ENCODE measurements at regions not wholly inside any gene's neighbourhood (a gene's known extent, or its start where the extent isn't known, plus 50 kb on each side); places are given as distances from the start of the nearest gene placed in this dataset.

DNA sequence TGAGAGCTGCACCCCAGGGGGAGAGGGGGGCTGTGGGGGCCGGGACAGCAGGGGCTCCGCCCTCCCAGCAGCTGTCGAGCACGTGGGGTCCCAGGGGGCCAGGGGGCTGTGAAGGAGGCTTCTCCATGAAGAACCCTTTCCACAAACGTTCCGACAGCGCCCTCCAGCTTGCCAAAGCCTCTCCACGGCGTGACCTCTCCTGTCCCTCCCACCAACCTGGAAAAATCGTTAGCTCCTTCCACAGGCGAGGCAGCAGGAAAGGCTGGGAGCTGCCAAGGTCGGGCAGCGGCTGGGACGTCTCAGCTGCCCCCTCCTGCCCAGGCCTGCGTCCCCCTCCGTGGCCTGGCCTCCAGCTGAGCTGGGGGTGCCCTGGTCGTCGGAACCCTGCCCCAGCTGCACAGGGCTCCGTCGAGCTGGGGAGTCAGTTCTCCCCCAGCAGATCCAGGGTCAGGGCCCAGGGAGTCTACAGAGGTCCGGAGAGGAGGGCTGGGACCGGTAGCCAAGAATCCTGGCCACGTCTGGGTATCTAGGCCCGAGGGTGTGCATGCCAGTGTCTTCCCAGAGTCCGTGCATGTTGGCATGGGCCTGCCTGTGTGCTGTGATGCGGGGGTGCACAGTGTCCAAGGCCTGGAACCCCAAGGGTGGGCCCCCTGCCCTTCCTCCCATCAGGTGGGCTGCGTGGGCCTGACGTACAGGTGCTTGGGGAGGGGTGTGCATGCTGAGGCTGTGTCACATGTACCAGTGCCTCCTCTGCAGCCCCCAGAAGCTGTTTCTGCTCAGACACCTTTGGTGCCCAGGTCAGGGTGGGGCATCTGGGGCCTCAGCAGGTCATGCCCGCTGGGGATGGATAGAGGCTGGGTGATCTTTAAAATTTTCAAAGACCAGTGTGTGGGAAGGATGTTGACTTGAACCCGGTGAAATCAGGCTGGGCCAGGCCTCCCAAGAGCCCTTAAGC lies 66.5 kb downstream of the UNCX start:
- Histone ChIP-seq H3F3A (ENCODE audit: insufficient read depth, low read length) (no peaks in the 10 kb centered on the region), H3K27ac (ENCODE audit: low read length) (no peak overlapping the region)
- TF ChIP-seq EZH2 (optimal IDR thresholded peaks at IDR 0.05; ENCODE audit: low read depth, low read length) (no peak), EZH2phosphoT487 (IDR thresholded peaks at IDR 0.05; ENCODE audit: low read length) (no peak)
- TF ChIP-seq, protein P1, sequence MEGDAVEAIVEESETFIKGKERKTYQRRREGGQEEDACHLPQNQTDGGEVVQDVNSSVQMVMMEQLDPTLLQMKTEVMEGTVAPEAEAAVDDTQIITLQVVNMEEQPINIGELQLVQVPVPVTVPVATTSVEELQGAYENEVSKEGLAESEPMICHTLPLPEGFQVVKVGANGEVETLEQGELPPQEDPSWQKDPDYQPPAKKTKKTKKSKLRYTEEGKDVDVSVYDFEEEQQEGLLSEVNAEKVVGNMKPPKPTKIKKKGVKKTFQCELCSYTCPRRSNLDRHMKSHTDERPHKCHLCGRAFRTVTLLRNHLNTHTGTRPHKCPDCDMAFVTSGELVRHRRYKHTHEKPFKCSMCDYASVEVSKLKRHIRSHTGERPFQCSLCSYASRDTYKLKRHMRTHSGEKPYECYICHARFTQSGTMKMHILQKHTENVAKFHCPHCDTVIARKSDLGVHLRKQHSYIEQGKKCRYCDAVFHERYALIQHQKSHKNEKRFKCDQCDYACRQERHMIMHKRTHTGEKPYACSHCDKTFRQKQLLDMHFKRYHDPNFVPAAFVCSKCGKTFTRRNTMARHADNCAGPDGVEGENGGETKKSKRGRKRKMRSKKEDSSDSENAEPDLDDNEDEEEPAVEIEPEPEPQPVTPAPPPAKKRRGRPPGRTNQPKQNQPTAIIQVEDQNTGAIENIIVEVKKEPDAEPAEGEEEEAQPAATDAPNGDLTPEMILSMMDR (IDR thresholded peaks at IDR 0.05; ENCODE audit: low read length): no peak

DNA sequence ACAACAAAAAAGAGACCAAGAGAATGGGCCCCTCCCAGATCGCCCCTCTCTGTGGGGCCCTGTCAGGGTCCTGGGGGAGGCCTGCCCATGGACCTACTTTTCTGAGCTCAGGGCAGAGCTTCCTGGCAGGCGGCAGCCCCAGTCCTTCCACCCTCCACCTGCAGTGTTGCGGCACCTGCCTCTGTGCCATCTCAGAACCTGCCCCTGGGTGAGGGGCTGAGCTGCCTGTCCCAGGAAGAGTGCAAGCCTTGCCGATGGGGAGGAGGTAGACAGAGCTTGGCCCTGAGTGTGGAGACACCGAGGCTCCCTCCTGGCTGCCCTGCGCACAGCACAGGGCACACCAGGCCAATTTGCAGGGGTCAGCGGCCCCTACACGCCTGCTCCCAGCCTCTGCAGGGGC lies 67.5 kb downstream of the UNCX start:
- Histone ChIP-seq H3K4me3 (ENCODE audit: low read length) (no peak overlapping the region), H3K9ac (ENCODE audit: low read length) (no peak overlapping the region), H4K20me1 (ENCODE audit: insufficient read depth, low read length) (no peaks in the 10 kb centered on the region), H3K9me3 (replicated peaks; ENCODE audit: insufficient read depth, low read length) (no peaks in the 10 kb centered on the region), H3K36me3 (replicated peaks; ENCODE audit: insufficient read depth, low read length) (no peaks in the 10 kb centered on the region), H3F3A (ENCODE audit: insufficient read depth, low read length) (no peaks in the 10 kb centered on the region), H3K79me2 (ENCODE audit: low read length) (no peaks in the 10 kb centered on the region), H3K27ac (ENCODE audit: low read length) (no peak overlapping the region), H2AFZ (ENCODE audit: low read length) (no peak overlapping the region), H3K4me1 (ENCODE audit: low read length) (no peaks in the 10 kb centered on the region), H3K4me2 (ENCODE audit: low read depth, low read length) (no peak overlapping the region), H3K9me2 (replicated peaks; ENCODE audit: insufficient read depth, low read length) (no peaks in the 10 kb centered on the region), H3K27me3 (replicated peaks; ENCODE audit: insufficient read depth, low read length) (peaks cover 70% of the 10 kb centered on the region)
- DNase-seq: no peak
- TF ChIP-seq, protein P1 (IDR thresholded peaks at IDR 0.05; ENCODE audit: low read length): no peak
- no peak for TF ChIP-seq EZH2phosphoT487 (IDR thresholded peaks at IDR 0.05; ENCODE audit: low read length)

More for the DNA sequence above, 66.5 kb downstream of the UNCX start:
- Histone ChIP-seq H3K27me3 (replicated peaks; ENCODE audit: insufficient read depth, low read length) (peaks cover 66% of the 10 kb centered on the region), H3K9ac (ENCODE audit: low read length) (no peak overlapping the region), H3K4me1 (ENCODE audit: low read length) (no peaks in the 10 kb centered on the region), H3K79me2 (ENCODE audit: low read length) (no peaks in the 10 kb centered on the region), H3K36me3 (replicated peaks; ENCODE audit: insufficient read depth, low read length) (no peaks in the 10 kb centered on the region), H3K9me3 (replicated peaks; ENCODE audit: insufficient read depth, low read length) (no peaks in the 10 kb centered on the region), H3K4me3 (ENCODE audit: low read length) (no peak overlapping the region), H2AFZ (ENCODE audit: low read length) (no peak overlapping the region), H4K20me1 (ENCODE audit: insufficient read depth, low read length) (no peaks in the 10 kb centered on the region), H3K9me2 (replicated peaks; ENCODE audit: insufficient read depth, low read length) (no peaks in the 10 kb centered on the region), H3K4me2 (ENCODE audit: low read depth, low read length) (no peak overlapping the region)
- no peak for DNase-seq

DNA sequence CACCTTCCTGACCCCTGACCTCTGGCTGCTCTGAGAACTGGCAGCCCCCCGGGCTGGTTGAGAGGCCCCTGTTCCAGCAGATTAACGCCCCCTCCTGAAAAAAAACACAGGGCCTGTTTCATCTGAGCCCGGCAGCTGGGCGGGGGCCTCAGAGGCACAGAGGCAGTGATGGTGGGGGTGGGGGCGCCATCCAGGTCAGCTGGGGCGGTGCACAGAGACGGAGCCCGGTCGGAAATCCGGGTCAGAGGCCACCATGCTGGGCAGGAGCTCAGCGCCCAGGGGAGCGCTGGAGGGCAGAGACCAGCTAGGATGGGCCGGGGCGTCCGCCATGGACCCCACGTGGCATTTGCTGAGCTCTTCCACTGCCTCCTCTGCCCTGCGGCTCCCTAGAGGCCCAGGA lies 68.0 kb downstream of the UNCX start:
- Histone ChIP-seq H3K36me3 (replicated peaks; ENCODE audit: insufficient read depth, low read length) (no peaks in the 10 kb centered on the region), H3K4me2 (ENCODE audit: low read depth, low read length) (no peak overlapping the region), H3K27me3 (replicated peaks; ENCODE audit: insufficient read depth, low read length) (peaks cover 71% of the 10 kb centered on the region), H3K4me3 (ENCODE audit: low read length) (no peak overlapping the region), H3K4me1 (ENCODE audit: low read length) (no peaks in the 10 kb centered on the region), H2AFZ (ENCODE audit: low read length) (no peak overlapping the region), H4K20me1 (ENCODE audit: insufficient read depth, low read length) (no peaks in the 10 kb centered on the region), H3K9me3 (replicated peaks; ENCODE audit: insufficient read depth, low read length) (no peaks in the 10 kb centered on the region), H3K9ac (ENCODE audit: low read length) (no peak overlapping the region), H3K27ac (ENCODE audit: low read length) (no peak overlapping the region), H3K79me2 (ENCODE audit: low read length) (no peaks in the 10 kb centered on the region), H3K9me2 (replicated peaks; ENCODE audit: insufficient read depth, low read length) (no peaks in the 10 kb centered on the region), H3F3A (ENCODE audit: insufficient read depth, low read length) (no peaks in the 10 kb centered on the region)
- DNase-seq: no peak
- no peak for TF ChIP-seq EZH2phosphoT487 (IDR thresholded peaks at IDR 0.05; ENCODE audit: low read length)
